GM15510 (cell line): ENCODE measurements at regions not wholly inside any gene's neighbourhood (a gene's known extent, or its start where the extent isn't known, plus 50 kb on each side); places are given as distances from the start of the nearest gene placed in this dataset.

Experiments used
- POLR2A ChIP-seq: IDR thresholded peaks from 3 replicates; pipeline ENCODE4 v1.6.1; 2011; ENCODE audit warnings: borderline replicate concordance; ENCODE audit not compliant: insufficient read length; ENCODE audit errors: extremely low read depth

DNA sequence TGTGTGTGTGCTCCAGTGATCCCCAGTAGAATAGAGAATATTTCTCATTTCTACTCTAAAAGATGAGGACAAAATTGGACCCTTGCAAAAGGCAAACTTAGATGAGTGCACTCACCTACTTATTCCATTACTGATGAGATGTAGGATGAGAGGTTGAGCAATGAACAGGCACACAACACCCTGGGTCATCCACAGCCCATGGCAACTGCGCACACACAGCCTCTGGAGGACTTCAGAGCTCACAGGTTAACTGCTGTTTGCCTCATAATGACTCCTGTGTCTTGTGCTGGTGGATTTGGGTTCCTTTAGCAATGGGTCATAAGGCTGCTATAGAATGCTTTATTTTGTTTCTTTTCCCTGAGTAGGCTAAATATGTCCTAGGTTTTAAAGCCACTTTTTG lies 103.6 kb upstream of the TNFAIP3 start:
- no peak for TF ChIP-seq POLR2A

DNA sequence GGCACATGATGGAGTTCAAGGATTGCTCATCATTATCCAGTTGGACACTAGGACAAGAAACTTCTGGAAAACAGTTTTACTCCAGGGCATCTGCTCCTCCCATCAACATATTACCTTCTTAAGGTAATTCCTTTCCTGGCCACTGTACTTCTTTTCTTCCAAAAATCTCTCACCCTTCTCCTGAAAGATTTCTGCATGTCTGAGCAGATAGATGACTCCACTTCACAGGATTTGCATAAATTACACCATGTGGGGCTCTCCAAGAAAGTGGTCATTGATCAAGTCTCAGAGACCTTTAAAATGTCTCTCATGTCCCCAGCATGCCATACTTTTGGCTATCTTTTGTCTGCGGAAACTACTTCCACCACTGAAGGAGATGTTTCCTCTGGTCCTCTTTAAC lies 103.2 kb upstream of the TNFAIP3 start:
- no peak for TF ChIP-seq POLR2A

DNA sequence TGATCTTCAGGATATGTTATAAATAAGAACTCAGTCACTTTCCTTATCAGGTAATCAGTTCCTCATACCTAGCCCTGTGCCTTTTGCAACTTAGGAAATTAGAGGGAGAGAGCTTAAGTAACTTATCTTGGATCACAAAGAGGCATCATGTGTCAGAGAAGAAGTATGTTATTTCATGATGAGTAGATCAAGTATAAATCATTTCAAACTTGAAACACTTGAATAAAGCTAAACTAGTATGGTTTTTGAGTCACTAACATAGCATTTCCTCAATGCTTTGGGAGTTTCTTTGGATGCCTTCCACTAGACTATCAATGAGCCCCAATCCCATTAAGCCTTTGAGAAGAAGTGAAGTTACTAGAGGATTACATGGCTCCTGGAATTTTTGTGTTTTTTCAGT lies 102.6 kb upstream of the TNFAIP3 start:
- TF ChIP-seq POLR2A = no peak

DNA sequence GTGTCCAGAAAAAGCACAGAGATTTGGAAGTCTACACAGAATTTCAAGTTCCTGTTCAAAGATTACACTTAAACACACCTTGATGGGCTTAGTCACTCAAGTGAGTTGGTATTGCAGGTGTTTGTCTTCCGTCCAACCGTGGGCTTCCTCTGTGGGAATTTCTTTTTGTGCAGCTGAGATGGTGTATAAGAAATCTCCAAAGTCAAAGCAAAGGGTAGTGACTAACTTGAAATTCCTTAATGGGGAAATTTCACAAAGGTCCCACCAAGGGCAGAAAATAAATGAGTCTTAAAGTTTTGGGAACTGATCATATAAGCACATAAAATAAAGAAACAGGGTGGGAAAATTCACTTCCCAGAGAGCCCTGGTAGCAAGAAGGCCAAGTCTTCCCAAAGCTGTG lies 102.0 kb upstream of the TNFAIP3 start:
- no peak for TF ChIP-seq POLR2A

DNA sequence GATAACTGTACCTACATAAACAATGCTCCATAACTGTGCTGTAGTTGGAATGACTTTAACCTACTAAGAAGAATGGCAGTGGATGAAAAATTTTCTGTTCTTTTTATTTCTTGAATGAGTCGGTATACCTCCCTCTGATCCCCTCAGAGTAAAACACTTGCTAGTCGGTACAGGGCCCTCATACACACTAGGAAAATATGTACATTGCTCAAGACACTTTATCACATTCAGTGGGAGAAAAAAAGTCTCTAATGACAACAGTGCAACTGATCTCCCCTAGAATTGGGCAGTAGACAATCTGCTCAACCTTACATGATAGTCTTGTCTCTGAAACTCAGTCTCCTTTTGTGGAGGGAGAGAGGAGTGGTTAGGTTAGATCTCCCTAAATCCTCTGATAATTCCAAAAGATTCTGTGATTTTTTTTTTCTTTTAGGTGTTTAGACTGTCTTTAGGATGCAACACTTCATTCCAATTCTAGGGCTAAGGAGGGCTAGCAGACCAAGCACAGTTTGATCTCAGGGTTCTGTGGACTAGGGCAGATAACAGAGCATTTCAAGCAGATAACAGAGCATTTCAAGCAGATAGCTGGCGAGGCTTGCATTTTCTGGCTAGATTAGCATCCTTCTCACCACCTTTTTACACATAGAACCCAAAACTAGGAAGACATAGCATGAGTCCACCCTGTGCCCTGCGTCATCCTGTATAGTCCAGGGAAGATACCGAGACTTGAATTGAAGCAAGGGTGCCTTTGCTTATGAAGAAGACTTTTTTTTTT lies 100.3 kb upstream of the TNFAIP3 start:
- TF ChIP-seq POLR2A = no peak

DNA sequence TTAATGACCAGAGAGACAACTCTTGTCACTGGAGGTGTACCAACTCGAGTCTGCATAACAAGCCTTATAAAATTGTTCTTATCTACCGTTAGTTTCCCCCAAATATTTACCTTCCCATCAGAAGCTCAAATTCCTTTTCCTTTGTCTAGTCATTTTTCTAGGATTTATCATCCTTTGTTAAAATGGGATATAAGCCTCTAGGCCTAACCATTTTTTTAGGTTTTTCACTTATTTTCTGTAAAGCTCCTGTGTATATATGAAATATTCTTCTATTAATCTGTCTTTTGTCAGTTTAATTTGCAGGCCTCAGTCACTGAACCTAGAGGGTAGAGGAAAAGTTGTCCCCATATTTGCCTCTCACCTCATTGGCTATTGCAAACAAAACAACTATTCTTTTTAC lies 99.6 kb upstream of the TNFAIP3 start:
- no peak for TF ChIP-seq POLR2A

DNA sequence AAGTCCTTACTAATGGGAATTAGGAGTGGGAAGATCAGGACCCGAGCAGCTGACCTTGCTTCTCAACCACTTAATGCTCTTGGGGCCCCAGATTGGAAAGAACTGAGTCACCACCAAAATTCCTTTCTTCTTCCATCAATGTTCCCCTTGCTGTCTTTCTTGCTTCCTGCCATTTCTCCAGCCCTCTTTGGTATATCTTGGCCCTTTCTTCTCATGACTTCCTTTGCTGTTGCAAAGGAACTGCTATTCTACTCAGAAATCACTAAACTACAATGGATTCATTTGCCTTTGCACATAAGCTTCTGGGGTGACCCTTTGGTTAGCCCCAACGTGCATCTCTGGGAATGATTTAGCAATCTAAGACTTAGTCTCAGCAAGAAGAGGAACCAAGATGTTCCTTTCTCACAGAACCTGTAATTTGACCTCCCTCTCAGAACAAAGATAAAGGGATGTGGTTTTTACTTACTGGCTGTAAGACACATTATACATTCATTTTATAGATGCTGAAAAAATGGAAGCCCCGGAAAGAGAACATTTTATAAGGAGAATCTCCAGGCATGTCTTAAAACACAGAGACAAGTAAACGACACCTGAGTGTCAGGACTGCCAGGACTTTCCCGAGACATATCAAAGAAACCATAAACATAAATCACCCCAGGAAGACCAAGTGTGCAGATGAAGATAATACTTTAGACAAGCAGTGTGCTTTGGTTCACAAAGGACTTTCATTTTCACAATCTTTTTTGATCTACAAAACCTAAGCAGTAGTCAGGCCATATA lies 99.0 kb upstream of the TNFAIP3 start:
- TF ChIP-seq POLR2A = no peak

DNA sequence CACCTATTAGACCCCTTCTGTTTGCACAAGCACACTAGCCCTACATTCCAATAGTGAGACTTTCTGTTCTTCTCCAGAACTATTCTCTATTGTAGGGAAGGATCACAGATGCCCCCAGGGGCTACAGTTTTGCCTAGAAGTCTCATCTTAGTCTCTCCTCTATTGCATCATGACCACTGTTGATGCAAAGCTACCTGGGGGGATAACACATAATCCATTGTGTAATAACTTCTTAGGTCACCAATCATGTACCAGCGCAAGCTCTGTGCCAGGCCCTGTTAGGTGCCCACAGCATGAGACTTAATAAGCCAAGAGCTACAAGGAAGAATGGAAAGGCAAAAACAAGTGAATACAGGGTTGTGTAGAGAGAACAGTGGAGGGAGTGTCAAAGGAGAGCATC lies 98.1 kb upstream of the TNFAIP3 start:
- TF ChIP-seq POLR2A = no peak

DNA sequence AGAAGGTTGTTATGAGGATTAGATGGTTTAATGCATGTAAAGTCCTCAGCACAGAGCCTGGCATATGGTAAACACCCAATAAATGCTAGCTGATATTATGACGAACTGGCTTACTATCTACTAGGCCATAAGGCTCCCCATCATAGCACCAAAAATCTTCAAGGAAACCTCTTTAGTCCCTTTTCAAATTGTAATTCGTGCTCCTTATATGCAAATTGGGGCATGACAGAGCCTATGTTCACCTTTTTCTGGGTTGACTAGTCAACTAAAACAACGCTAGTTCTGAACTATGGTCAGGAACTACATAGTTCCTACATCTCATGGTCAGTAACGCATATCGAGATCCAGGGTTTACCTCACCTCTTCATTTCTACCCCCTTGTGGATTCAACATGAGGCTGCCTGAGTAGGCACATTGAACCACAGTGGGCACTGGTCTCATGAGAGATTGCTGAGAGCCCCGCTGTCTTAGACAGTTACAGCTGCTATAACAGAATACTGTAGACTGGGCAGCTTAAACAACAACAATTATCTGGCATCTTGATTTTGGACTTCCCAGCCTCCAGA lies 97.2 kb upstream of the TNFAIP3 start:
- no peak for TF ChIP-seq POLR2A

DNA sequence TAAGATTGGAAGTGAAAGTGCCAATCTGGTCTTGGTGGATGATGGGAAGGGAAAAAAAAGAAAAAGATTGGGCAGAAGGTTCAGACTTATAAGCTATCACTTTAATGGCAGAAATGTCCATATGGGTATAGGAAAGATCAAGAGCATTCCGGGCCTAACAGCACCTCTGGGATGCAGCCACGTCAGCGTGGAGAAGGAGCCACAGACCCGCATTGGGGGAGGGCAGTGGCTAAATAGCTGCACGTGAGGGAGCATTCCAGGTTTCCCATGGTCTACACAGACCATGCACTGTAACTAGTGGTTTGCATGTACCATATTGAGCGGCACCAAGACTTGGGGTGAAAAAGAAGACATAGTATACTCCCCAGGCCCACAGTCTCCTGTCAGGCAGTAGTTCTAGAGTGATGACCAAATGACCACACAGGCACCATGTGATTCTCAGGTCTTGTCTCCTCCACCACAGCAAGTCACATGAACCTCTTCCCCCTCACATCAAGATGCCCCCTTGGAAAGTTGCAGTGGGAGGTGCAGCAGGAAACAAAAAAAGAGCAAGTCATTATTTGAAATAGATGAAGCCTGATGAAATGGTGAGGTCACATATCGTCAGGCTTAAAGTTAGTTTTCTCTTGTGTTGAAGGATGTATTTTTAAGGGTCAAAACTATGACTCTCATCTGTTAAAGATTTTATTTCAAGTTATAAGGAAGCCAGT lies 94.4 kb upstream of the TNFAIP3 start:
- no peak for TF ChIP-seq POLR2A

DNA sequence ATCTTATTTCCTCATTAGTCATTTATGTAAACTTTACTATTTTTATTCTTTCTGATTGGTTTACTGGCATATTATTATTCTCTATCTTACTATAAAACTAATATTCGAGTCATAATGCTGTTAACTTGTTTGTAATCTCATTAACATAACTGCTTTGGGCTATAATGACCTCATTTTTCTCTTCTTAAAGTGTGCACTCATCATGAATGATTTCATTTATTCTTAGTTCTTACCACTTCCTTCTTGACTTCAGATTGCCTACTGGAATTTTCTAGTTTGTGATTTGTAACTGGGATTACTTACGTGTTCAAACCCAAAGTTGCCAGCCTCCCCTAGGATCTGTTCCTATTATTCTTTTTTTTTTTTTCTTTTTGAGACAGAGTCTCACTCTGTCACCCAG lies 91.8 kb upstream of the TNFAIP3 start:
- TF ChIP-seq POLR2A = no peak

DNA sequence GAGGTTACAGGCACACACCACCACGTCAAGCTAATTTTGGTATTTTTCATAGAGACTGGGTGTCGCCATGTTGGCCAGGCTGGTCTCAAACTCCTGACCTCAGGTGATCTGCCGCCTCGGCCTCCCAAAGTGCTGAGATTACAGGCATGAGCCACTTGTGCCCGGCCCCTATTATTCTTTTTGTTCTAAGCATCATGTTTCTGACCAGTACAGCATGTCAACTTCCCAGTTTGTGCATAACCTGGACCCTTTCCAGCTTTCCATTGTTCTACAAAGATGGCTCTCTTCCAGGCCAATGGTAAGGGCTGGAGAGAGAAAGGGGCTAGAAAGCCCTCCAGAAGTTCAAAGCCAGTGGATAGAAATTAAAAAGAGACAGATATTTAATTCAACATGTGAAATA lies 91.3 kb upstream of the TNFAIP3 start:
- no peak for TF ChIP-seq POLR2A

DNA sequence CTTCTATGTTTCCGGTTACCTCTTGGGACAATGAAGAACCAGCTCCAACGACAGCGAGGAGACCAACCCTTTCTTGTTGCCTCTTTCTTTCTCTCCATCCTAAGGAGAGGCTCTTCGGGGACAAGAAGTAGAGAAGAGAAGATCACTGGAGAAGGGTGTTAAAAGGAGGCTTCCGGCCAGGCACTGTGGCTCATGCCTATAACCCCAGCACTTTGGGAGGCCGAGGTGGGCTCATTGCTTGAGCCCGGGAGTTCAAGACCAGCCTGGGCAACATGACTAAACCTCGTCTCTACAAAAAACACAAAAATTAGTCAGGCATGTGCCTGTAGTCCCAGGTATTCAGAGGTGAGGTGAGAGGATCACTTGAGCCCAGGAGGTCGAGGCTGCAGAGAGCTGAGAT lies 90.8 kb upstream of the TNFAIP3 start:
- TF ChIP-seq POLR2A = no peak

DNA sequence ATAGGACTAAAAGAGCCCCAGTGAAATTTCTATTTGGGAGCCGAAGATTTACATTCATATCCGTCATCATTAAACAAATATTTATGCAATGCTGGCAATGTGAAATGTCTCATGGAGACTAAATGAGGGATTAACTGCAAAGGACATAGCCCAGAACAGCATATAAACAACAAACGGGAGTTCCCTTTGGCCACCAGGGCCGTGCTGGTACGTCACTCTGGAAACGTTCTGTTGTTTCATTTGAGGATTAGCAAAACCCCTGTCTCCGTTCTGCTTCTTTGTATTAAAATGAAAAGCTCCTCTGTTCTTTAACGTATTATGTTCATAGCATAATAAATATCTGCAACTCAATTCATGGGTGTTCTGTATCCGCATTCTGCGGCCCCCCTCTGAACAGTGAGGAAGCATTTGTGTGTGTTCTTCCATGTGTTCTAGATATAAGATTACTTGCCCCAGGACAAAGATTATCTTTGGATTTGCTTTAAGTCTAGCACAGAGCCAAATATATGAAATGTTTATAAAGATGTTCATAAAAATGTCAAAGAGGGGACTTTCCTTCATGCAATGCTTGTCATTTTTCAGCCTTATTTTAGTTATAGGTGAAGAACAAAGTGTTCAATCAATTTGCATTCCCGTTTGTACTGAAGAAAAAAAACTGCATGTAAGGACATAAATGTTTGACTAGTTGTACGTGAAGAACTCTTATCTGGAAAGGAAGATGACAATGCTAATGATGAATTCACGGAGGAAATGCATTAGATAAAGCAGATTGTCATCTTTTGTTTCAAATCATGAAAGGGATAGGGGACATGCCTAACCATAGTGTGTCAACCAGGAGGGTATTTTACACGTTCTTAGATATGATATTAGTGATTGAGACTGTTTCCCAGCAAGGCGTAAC lies 90.0 kb upstream of the TNFAIP3 start:
- no peak for TF ChIP-seq POLR2A

DNA sequence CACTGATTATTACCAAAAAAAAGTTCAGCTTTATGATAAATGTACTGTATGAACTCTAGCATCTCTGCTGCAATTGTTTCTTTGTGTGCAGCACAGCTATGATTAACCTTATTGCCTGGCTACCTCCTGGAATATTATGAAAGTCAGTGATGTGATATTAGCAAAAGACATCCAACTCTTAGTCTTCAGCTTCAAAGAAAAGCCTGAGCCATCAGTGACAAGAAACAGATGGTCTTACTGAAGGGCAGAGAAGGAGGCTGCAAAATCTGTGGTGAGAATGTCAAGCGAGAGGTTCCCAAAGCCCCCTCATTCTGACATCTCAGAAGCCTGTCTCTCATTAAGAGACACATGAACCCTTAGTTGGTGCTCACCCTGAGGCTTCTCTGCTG lies 89.4 kb upstream of the TNFAIP3 start:
- no peak for TF ChIP-seq POLR2A

DNA sequence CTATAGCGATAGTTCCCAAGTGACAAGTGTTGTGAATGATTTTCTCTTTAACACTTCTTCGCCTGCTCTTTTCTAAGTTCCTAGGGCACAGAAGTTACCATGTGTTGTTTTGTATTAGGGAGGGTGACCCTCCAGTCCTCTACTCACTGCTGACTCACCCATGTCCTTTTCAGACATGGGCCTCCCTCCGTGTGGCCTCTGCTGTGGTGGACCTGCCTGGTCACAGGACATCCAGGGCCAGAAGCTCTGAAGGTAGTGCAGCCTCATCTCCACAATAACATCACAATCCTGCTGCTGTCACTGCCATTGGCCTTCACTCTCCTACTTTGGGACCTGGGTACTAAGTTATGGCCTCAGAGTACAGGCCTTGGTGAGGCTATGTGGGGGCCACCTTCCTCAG lies 87.1 kb upstream of the TNFAIP3 start:
- no peak for TF ChIP-seq POLR2A
